GM18511 (cell line): ENCODE measurements at regions not wholly inside any gene's neighbourhood (a gene's known extent, or its start where the extent isn't known, plus 50 kb on each side); places are given as distances from the start of the nearest gene placed in this dataset.
A peak's percentile ranks its signal among the peaks of the same experiment; 100 is the strongest.

ENCODE experiments used
- ATAC-seq: cut with Tn5 transposase; IDR thresholded peaks from one replicate; pipeline ENCODE4 v1.9.1; 2021; ENCODE audit warnings: mild to moderate bottlenecking, moderate library complexity; ENCODE audit not compliant: unreplicated experiment

GRCh38 chr5:36355516-36355915, 53.8 kb upstream of the RANBP3L start:
- ATAC-seq, result no peak

GRCh38 chr5:36356915-36357314, 55.2 kb upstream of the RANBP3L start:
- ATAC-seq, result no peak

GRCh38 chr5:36357391-36357975, 55.8 kb upstream of the RANBP3L start:
- ATAC-seq, result no peak

- no peak for ATAC-seq
Measured at GRCh38 chr5:36359267-36359666, 57.6 kb upstream of the RANBP3L start.

GRCh38 chr5:36360307-36360706, 58.6 kb upstream of the RANBP3L start:
- ATAC-seq, result peak; percentile 66

- ATAC-seq, result no peak
Measured at GRCh38 chr5:36363101-36363500, 61.4 kb upstream of the RANBP3L start.

GRCh38 chr5:36363744-36364143, 62.0 kb upstream of the RANBP3L start:
- no peak for ATAC-seq

- no peak for ATAC-seq
Measured at GRCh38 chr5:36364473-36364872, 62.8 kb upstream of the RANBP3L start.

- no peak for ATAC-seq
Measured at GRCh38 chr5:36365896-36366295, 64.2 kb upstream of the RANBP3L start.

GRCh38 chr5:36366883-36367282, 65.2 kb upstream of the RANBP3L start:
- ATAC-seq, result no peak

GRCh38 chr5:36367524-36367923, 65.8 kb upstream of the RANBP3L start:
- no peak for ATAC-seq

GRCh38 chr5:36369219-36369690, 67.6 kb upstream of the RANBP3L start:
- no peak for ATAC-seq

- no peak for ATAC-seq
Measured at GRCh38 chr5:36370073-36370472, 68.4 kb upstream of the RANBP3L start.

- no peak for ATAC-seq
Measured at GRCh38 chr5:36371366-36371765, 69.7 kb upstream of the RANBP3L start.

GRCh38 chr5:36373527-36374086, 71.9 kb upstream of the RANBP3L start:
- ATAC-seq, result no peak

GRCh38 chr5:36374266-36374862, 72.7 kb upstream of the RANBP3L start:
- ATAC-seq, result no peak

- ATAC-seq, result no peak
Measured at GRCh38 chr5:36377192-36377591, 75.5 kb upstream of the RANBP3L start.

GRCh38 chr5:36378551-36378950, 76.8 kb upstream of the RANBP3L start:
- no peak for ATAC-seq

GRCh38 chr5:36382890-36383289, 81.2 kb upstream of the RANBP3L start:
- no peak for ATAC-seq

- ATAC-seq, result no peak
Measured at GRCh38 chr5:36383942-36384341, 82.2 kb upstream of the RANBP3L start.

GRCh38 chr5:36384845-36385244, 83.1 kb upstream of the RANBP3L start:
- ATAC-seq, result no peak

- ATAC-seq, result no peak
Measured at GRCh38 chr5:36385495-36385894, 83.8 kb upstream of the RANBP3L start.

GRCh38 chr5:36388288-36388687, 86.6 kb upstream of the RANBP3L start:
- no peak for ATAC-seq
